ENCODE measurements at regions not wholly inside any gene's neighbourhood (a gene's known extent, or its start where the extent isn't known, plus 50 kb on each side); places are given as distances from the start of the nearest gene placed in this dataset.

GRCh38 chr6:164887660-164888059 is 421.7 kb downstream of the C6orf118 start:
- no peak overlapping the region for H2BK12ac ChIP-seq (ENCODE audit: low read length in 2 of 2)
- H3K27me3 ChIP-seq (ENCODE audit: control insufficient read depth in 1 of 2, insufficient read depth in 1 of 2, low read length in 2 of 2): no peaks in the 10 kb centered on the region
- H3K9me3 ChIP-seq (ENCODE audit: control insufficient read depth, low read length): peaks cover 2% of the 10 kb centered on the region
- H3K4me2 ChIP-seq (ENCODE audit: low read length, poor library complexity, severe bottlenecking): no peak overlapping the region
- H3K27ac ChIP-seq (ENCODE audit: low read length, poor library complexity, severe bottlenecking): no peak overlapping the region
- no peaks in the 10 kb centered on the region for H3K79me1 ChIP-seq (replicated peaks; ENCODE audit: low read length, poor library complexity, severe bottlenecking)
- H3K14ac ChIP-seq (ENCODE audit: low read length in 2 of 2): no peak overlapping the region
- H2BK15ac ChIP-seq (ENCODE audit: low read depth, poor library complexity, severe bottlenecking): no peak overlapping the region
- no peak overlapping the region for H2AK5ac ChIP-seq (ENCODE audit: low read length, severe bottlenecking)
- H4K8ac ChIP-seq (ENCODE audit: low read length): no peak overlapping the region
- no peak overlapping the region for H3K23ac ChIP-seq (ENCODE audit: low read length in 2 of 2)
- no peak overlapping the region for H3K4me3 ChIP-seq (ENCODE audit: insufficient read depth in 1 of 2, low read depth in 1 of 2, low read length in 2 of 2)
- H4K91ac ChIP-seq (ENCODE audit: low read length): no peak overlapping the region
- no peaks in the 10 kb centered on the region for H3K4me1 ChIP-seq (ENCODE audit: control insufficient read depth, insufficient read depth, low read depth, low read length)
- H3K4ac ChIP-seq (ENCODE audit: low read depth in 1 of 2, low read length in 2 of 2): no peak overlapping the region
- H2BK5ac ChIP-seq (ENCODE audit: low read depth, low read length, poor library complexity, severe bottlenecking): no peak overlapping the region
- no peak overlapping the region for H3K18ac ChIP-seq (ENCODE audit: low read depth in 1 of 2, low read length in 2 of 2)
- no peak overlapping the region for H3K9ac ChIP-seq (ENCODE audit: low read length)
- DNase-seq: no peak
- H2BK120ac ChIP-seq (ENCODE audit: low read depth, low read length): no peak overlapping the region
- no peaks in the 10 kb centered on the region for H3K36me3 ChIP-seq (ENCODE audit: control insufficient read depth in 1 of 2, insufficient read depth in 2 of 2, low read depth in 1 of 2, low read length in 2 of 2)
- H2AFZ ChIP-seq (ENCODE audit: low read depth, low read length): no peak overlapping the region

- Histone ChIP-seq H2BK5ac (ENCODE audit: low read depth, low read length, poor library complexity, severe bottlenecking) (no peak overlapping the region), H3K4me2 (ENCODE audit: low read length, poor library complexity, severe bottlenecking) (no peak overlapping the region), H3K27me3 (ENCODE audit: control insufficient read depth in 1 of 2, insufficient read depth in 1 of 2, low read length in 2 of 2) (no peaks in the 10 kb centered on the region), H3K9me3 (ENCODE audit: control insufficient read depth, low read length) (peaks cover 2% of the 10 kb centered on the region), H2AK5ac (ENCODE audit: low read length, severe bottlenecking) (no peak overlapping the region), H4K91ac (ENCODE audit: low read length) (no peak overlapping the region), H3K14ac (ENCODE audit: low read length in 2 of 2) (no peak overlapping the region), H2BK12ac (ENCODE audit: low read length in 2 of 2) (no peak overlapping the region), H3K23ac (ENCODE audit: low read length in 2 of 2) (no peak overlapping the region), H3K9ac (ENCODE audit: low read length) (no peak overlapping the region), H2BK120ac (ENCODE audit: low read depth, low read length) (no peak overlapping the region), H3K79me1 (replicated peaks; ENCODE audit: low read length, poor library complexity, severe bottlenecking) (no peaks in the 10 kb centered on the region), H2BK15ac (ENCODE audit: low read depth, poor library complexity, severe bottlenecking) (no peak overlapping the region), H4K8ac (ENCODE audit: low read length) (no peak overlapping the region), H2AFZ (ENCODE audit: low read depth, low read length) (no peak overlapping the region), H3K18ac (ENCODE audit: low read depth in 1 of 2, low read length in 2 of 2) (no peak overlapping the region), H3K36me3 (ENCODE audit: control insufficient read depth in 1 of 2, insufficient read depth in 2 of 2, low read depth in 1 of 2, low read length in 2 of 2) (no peaks in the 10 kb centered on the region), H3K4ac (ENCODE audit: low read depth in 1 of 2, low read length in 2 of 2) (no peak overlapping the region), H3K27ac (ENCODE audit: low read length, poor library complexity, severe bottlenecking) (no peak overlapping the region), H3K4me3 (ENCODE audit: insufficient read depth in 1 of 2, low read depth in 1 of 2, low read length in 2 of 2) (no peak overlapping the region), H3K4me1 (ENCODE audit: control insufficient read depth, insufficient read depth, low read depth, low read length) (no peaks in the 10 kb centered on the region)
- DNase-seq: no peak
These were observed 427.2 kb downstream of the C6orf118 start for GRCh38 chr6:164882236-164882635.

DNA sequence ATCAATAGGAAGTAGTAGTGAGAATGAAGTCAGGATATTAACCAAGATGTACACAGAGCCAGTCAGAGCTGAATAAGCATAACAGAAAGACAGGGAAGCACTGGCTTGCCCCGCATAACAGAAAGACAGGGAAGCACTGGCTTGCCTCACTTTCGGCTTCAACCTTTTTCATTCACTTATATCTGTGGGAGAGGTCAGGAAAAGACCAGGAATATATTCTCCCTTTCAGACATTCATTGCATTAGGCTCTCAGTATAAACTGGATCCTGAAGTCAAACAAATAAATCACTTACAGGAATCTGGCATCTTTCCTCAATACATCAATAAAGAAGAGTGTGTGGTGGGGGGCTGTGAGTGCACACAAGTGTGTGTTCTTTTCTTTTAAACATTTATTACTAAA is 437.6 kb downstream of the C6orf118 start:
- Histone ChIP-seq H3K4ac (ENCODE audit: low read depth in 1 of 2, low read length in 2 of 2) (no peak overlapping the region), H3K4me1 (ENCODE audit: control insufficient read depth, insufficient read depth, low read depth, low read length) (no peaks in the 10 kb centered on the region), H2BK5ac (ENCODE audit: low read depth, low read length, poor library complexity, severe bottlenecking) (no peak overlapping the region), H3K9ac (ENCODE audit: low read length) (no peak overlapping the region), H4K8ac (ENCODE audit: low read length) (no peak overlapping the region), H3K9me3 (ENCODE audit: control insufficient read depth, low read length) (no peaks in the 10 kb centered on the region), H3K4me3 (ENCODE audit: insufficient read depth in 1 of 2, low read depth in 1 of 2, low read length in 2 of 2) (no peak overlapping the region), H3K23ac (ENCODE audit: low read length in 2 of 2) (no peak overlapping the region), H3K79me1 (replicated peaks; ENCODE audit: low read length, poor library complexity, severe bottlenecking) (no peaks in the 10 kb centered on the region), H4K91ac (ENCODE audit: low read length) (no peak overlapping the region), H2BK12ac (ENCODE audit: low read length in 2 of 2) (no peak overlapping the region), H3K27me3 (ENCODE audit: control insufficient read depth in 1 of 2, insufficient read depth in 1 of 2, low read length in 2 of 2) (no peaks in the 10 kb centered on the region), H3K18ac (ENCODE audit: low read depth in 1 of 2, low read length in 2 of 2) (no peak overlapping the region), H3K14ac (ENCODE audit: low read length in 2 of 2) (no peak overlapping the region), H3K4me2 (ENCODE audit: low read length, poor library complexity, severe bottlenecking) (no peak overlapping the region), H2AK5ac (ENCODE audit: low read length, severe bottlenecking) (no peak overlapping the region), H2BK120ac (ENCODE audit: low read depth, low read length) (no peak overlapping the region), H2AFZ (ENCODE audit: low read depth, low read length) (no peak overlapping the region), H2BK15ac (ENCODE audit: low read depth, poor library complexity, severe bottlenecking) (no peak overlapping the region), H3K36me3 (ENCODE audit: control insufficient read depth in 1 of 2, insufficient read depth in 2 of 2, low read depth in 1 of 2, low read length in 2 of 2) (no peaks in the 10 kb centered on the region), H3K27ac (ENCODE audit: low read length, poor library complexity, severe bottlenecking) (no peak overlapping the region)
- DNase-seq: no peak
- WGBS: 69% methylated on average over 2 of the region's 2 CpGs

GRCh38 chr6:164870164-164870563 is 439.2 kb downstream of the C6orf118 start:
- no peak for DNase-seq
- H3K27ac ChIP-seq (ENCODE audit: low read length, poor library complexity, severe bottlenecking): no peak overlapping the region
- no peak overlapping the region for H2BK12ac ChIP-seq (ENCODE audit: low read length in 2 of 2)
- no peak overlapping the region for H3K4me2 ChIP-seq (ENCODE audit: low read length, poor library complexity, severe bottlenecking)
- no peak overlapping the region for H2BK120ac ChIP-seq (ENCODE audit: low read depth, low read length)
- H3K4ac ChIP-seq (ENCODE audit: low read depth in 1 of 2, low read length in 2 of 2): no peak overlapping the region
- no peaks in the 10 kb centered on the region for H3K36me3 ChIP-seq (ENCODE audit: control insufficient read depth in 1 of 2, insufficient read depth in 2 of 2, low read depth in 1 of 2, low read length in 2 of 2)
- no peak overlapping the region for H2BK15ac ChIP-seq (ENCODE audit: low read depth, poor library complexity, severe bottlenecking)
- WGBS: 67% methylated on average over 1 of the region's 2 CpGs
- no peak overlapping the region for H3K4me3 ChIP-seq (ENCODE audit: insufficient read depth in 1 of 2, low read depth in 1 of 2, low read length in 2 of 2)
- H2AFZ ChIP-seq (ENCODE audit: low read depth, low read length): no peak overlapping the region
- no peak overlapping the region for H3K14ac ChIP-seq (ENCODE audit: low read length in 2 of 2)
- no peak overlapping the region for H2BK5ac ChIP-seq (ENCODE audit: low read depth, low read length, poor library complexity, severe bottlenecking)
- H3K79me1 ChIP-seq (replicated peaks; ENCODE audit: low read length, poor library complexity, severe bottlenecking): no peaks in the 10 kb centered on the region
- H3K4me1 ChIP-seq (ENCODE audit: control insufficient read depth, insufficient read depth, low read depth, low read length): no peaks in the 10 kb centered on the region
- no peak overlapping the region for H4K91ac ChIP-seq (ENCODE audit: low read length)
- no peak overlapping the region for H3K9ac ChIP-seq (ENCODE audit: low read length)
- H3K27me3 ChIP-seq (ENCODE audit: control insufficient read depth in 1 of 2, insufficient read depth in 1 of 2, low read length in 2 of 2): no peaks in the 10 kb centered on the region
- H2AK5ac ChIP-seq (ENCODE audit: low read length, severe bottlenecking): no peak overlapping the region
- no peak overlapping the region for H4K8ac ChIP-seq (ENCODE audit: low read length)
- H3K9me3 ChIP-seq (ENCODE audit: control insufficient read depth, low read length): peaks cover 4% of the 10 kb centered on the region
- no peak overlapping the region for H3K23ac ChIP-seq (ENCODE audit: low read length in 2 of 2)
- H3K18ac ChIP-seq (ENCODE audit: low read depth in 1 of 2, low read length in 2 of 2): no peak overlapping the region
